Activated T-helper 17 cell treated with anti-CD3 and anti-CD28 coated beads, Interleukin-2, amount 50 U/mL, for 72 hours (primary cell): ENCODE measurements at regions not wholly inside any gene's neighbourhood (a gene's known extent, or its start where the extent isn't known, plus 50 kb on each side); places are given as distances from the start of the nearest gene placed in this dataset.
"Not testable (repeated sequence)": the region's sequence is repeated elsewhere in the genome, so short reads cannot be mapped to it uniquely, and the experiment has no call there.

Source experiments
- ATAC-seq: fragments of 150-1000 bp; cut with Tn5 transposase; replicated peaks from 2 replicates; pipeline ENCODE4 v1.10.0; 2021; ENCODE audit warnings: mild to moderate bottlenecking, moderate library complexity
- H3K27ac Mint-ChIP-seq: one replicate; pipeline ENCODE4 v1.8.0; 2022; ENCODE audit warnings: mixed read lengths
- H3K27me3 Mint-ChIP-seq: one replicate; pipeline ENCODE4 v1.8.0; 2022; ENCODE audit warnings: mixed read lengths
- H3K36me3 Mint-ChIP-seq: one replicate; pipeline ENCODE4 v1.8.0; 2022; ENCODE audit warnings: low read depth, mild to moderate bottlenecking, mixed read lengths
- H3K4me1 Mint-ChIP-seq: one replicate; pipeline ENCODE4 v1.8.0; 2022; ENCODE audit warnings: mixed read lengths
- H3K4me3 Mint-ChIP-seq: one replicate; pipeline ENCODE4 v1.8.0; 2022; ENCODE audit warnings: mild to moderate bottlenecking, mixed read lengths
- H3K9me3 Mint-ChIP-seq: one replicate; pipeline ENCODE4 v1.8.0; 2022; ENCODE audit warnings: mixed read lengths

GRCh38 chr1:224061436-224061835 lies 52.5 kb upstream of the FBXO28 start:
- no peak overlapping the region for H3K27ac Mint-ChIP-seq
- H3K9me3 Mint-ChIP-seq = no peaks in the 10 kb centered on the region
- H3K4me1 Mint-ChIP-seq = no peaks in the 10 kb centered on the region
- no peak for ATAC-seq
- H3K27me3 Mint-ChIP-seq = peaks cover 4% of the 10 kb centered on the region
- no peak overlapping the region for H3K4me3 Mint-ChIP-seq
- no peaks in the 10 kb centered on the region for H3K36me3 Mint-ChIP-seq

DNA sequence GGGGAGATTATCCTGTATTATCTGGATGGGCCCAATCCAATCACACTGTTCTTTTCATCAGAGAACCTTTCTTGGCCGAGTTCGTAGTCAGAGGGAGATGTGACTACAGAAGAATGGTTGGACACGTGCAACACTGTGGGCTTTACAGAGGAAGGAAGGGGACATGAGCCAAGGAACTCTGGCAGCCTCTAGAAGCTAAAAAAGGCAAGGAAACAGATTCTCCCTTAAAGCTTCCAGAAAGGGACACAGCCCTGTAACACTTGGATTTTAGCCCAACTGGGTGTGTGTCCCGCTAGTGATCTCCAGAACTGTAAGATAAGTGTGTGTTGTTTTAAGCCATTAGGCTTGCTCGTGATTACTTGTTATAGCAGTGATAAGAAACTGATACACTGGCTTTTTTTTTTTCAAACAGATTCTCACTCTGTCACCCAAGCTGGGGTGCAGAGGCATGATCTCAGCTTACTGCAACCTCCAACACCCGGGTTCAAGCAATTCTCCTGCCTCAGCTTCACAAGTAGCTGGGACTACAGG lies 53.9 kb upstream of the FBXO28 start:
- Mint-ChIP-seq H3K9me3 (no peaks in the 10 kb centered on the region), H3K36me3 (no peaks in the 10 kb centered on the region), H3K27me3 (peaks cover 4% of the 10 kb centered on the region), H3K4me1 (no peaks in the 10 kb centered on the region), H3K27ac (no peak overlapping the region), H3K4me3 (no peak overlapping the region)
- no peak for ATAC-seq

DNA sequence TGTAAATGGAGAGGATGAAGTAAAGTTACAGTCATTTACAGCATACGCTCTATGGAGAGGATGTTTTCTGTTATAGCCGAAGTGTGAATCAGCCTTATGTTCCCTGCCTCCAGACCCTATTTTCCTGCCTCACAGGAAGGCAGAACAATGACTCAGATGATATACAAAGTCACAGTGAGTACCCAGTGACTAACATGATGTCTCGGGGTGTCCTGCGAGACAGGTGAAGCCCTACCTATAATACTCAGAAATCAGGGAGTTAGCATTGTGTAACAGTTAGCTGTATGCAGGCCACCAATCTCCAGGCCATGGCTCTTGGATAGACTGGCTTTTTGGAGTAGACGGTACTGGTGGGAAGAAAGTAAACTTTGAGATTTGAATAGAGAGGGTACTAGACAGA lies 55.6 kb upstream of the FBXO28 start:
- no peaks in the 10 kb centered on the region for H3K9me3 Mint-ChIP-seq
- peak; percentile 19 for ATAC-seq
- H3K4me3 Mint-ChIP-seq = no peak overlapping the region
- H3K4me1 Mint-ChIP-seq = no peaks in the 10 kb centered on the region
- peaks cover 3% of the 10 kb centered on the region for H3K27me3 Mint-ChIP-seq
- H3K36me3 Mint-ChIP-seq = no peaks in the 10 kb centered on the region
- H3K27ac Mint-ChIP-seq = no peak overlapping the region

- Mint-ChIP-seq H3K27me3 (peaks cover 3% of the 10 kb centered on the region), H3K9me3 (no peaks in the 10 kb centered on the region), H3K4me1 (no peaks in the 10 kb centered on the region), H3K36me3 (no peaks in the 10 kb centered on the region), H3K4me3 (no peak overlapping the region), H3K27ac (no peak overlapping the region)
- ATAC-seq = no peak
Measured at GRCh38 chr1:224057461-224058199, 56.3 kb upstream of the FBXO28 start.

GRCh38 chr1:224054611-224055010 lies 59.3 kb upstream of the FBXO28 start:
- no peak for ATAC-seq
- Mint-ChIP-seq H3K9me3 (no peaks in the 10 kb centered on the region), H3K4me3 (no peak overlapping the region)

GRCh38 chr1:224054012-224054411 lies 59.9 kb upstream of the FBXO28 start:
- H3K27ac Mint-ChIP-seq = no peak overlapping the region
- no peaks in the 10 kb centered on the region for H3K36me3 Mint-ChIP-seq
- peaks cover 7% of the 10 kb centered on the region for H3K27me3 Mint-ChIP-seq
- H3K4me1 Mint-ChIP-seq = no peaks in the 10 kb centered on the region
- no peak overlapping the region for H3K4me3 Mint-ChIP-seq
- ATAC-seq = no peak
- H3K9me3 Mint-ChIP-seq = no peaks in the 10 kb centered on the region

More at GRCh38 chr1:224054611-224055010, 59.3 kb upstream of the FBXO28 start:
- no peaks in the 10 kb centered on the region for H3K36me3 Mint-ChIP-seq
- peaks cover 6% of the 10 kb centered on the region for H3K27me3 Mint-ChIP-seq
- no peaks in the 10 kb centered on the region for H3K4me1 Mint-ChIP-seq
- no peak overlapping the region for H3K27ac Mint-ChIP-seq

- Mint-ChIP-seq H3K36me3 (no peaks in the 10 kb centered on the region), H3K27me3 (peaks cover 7% of the 10 kb centered on the region), H3K27ac (no peak overlapping the region), H3K4me1 (no peaks in the 10 kb centered on the region), H3K9me3 (no peaks in the 10 kb centered on the region), H3K4me3 (no peak overlapping the region)
- ATAC-seq = no peak
Measured at GRCh38 chr1:224053456-224053855, 60.5 kb upstream of the FBXO28 start.

DNA sequence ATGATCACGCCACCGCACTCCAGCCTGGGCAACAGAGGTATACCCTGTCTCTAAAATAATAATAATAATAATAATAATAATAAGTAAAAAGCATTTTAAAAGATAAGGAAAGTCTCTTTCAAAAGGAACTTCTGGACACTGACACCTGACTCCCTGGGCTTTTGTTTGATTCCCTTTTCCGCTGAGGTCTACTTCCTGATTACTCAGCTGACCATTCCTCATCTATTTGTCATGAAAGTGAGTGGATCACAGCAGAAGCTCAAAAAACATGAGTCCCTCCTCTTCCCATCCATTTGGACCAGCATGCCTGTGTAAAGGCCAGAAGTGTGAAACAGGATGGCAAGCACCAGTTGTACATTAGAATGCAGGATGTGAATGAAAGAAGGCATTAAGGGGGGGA lies 61.1 kb upstream of the FBXO28 start:
- Mint-ChIP-seq H3K4me1 (no peaks in the 10 kb centered on the region), H3K27me3 (peaks cover 10% of the 10 kb centered on the region), H3K36me3 (no peaks in the 10 kb centered on the region), H3K4me3 (no peak overlapping the region), H3K9me3 (no peaks in the 10 kb centered on the region), H3K27ac (no peak overlapping the region)
- no peak for ATAC-seq

- H3K9me3 Mint-ChIP-seq, H3K36me3 Mint-ChIP-seq, H3K4me1 Mint-ChIP-seq, H3K27ac Mint-ChIP-seq, H3K4me3 Mint-ChIP-seq, ATAC-seq: not testable (repeated sequence)
- peaks cover 11% of the 10 kb centered on the region for H3K27me3 Mint-ChIP-seq
Measured at GRCh38 chr1:224051782-224052181, 62.1 kb upstream of the FBXO28 start.

- H3K27ac Mint-ChIP-seq = no peak overlapping the region
- H3K36me3 Mint-ChIP-seq = no peaks in the 10 kb centered on the region
- H3K9me3 Mint-ChIP-seq = no peaks in the 10 kb centered on the region
- H3K4me3 Mint-ChIP-seq = no peak overlapping the region
- H3K27me3 Mint-ChIP-seq = peaks cover 11% of the 10 kb centered on the region
- H3K4me1 Mint-ChIP-seq = no peaks in the 10 kb centered on the region
- ATAC-seq = no peak
Measured at GRCh38 chr1:224051086-224051406, 62.9 kb upstream of the FBXO28 start.

DNA sequence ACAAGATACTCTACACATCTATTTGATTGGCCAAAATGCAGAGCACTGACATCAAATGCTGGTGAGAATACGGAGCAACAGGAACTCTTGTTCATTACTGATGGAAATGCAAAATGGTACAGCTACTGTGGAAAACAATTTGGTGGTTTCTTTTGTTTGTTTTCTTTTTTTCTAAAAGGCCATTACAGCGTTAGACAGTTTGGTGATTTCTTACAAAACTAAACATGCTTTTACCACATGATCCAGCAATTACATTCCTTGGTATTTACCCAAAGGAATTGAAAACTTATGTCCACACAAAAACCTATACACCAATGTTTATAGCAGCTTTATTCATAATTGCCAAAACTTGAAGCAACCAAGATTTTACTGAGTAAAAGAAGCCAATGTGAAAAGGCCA lies 66.4 kb upstream of the FBXO28 start:
- H3K36me3 Mint-ChIP-seq = no peaks in the 10 kb centered on the region
- no peak overlapping the region for H3K4me3 Mint-ChIP-seq
- no peak overlapping the region for H3K27ac Mint-ChIP-seq
- no peak for ATAC-seq
- H3K4me1 Mint-ChIP-seq = no peaks in the 10 kb centered on the region
- H3K27me3 Mint-ChIP-seq = peaks cover 11% of the 10 kb centered on the region
- no peaks in the 10 kb centered on the region for H3K9me3 Mint-ChIP-seq

DNA sequence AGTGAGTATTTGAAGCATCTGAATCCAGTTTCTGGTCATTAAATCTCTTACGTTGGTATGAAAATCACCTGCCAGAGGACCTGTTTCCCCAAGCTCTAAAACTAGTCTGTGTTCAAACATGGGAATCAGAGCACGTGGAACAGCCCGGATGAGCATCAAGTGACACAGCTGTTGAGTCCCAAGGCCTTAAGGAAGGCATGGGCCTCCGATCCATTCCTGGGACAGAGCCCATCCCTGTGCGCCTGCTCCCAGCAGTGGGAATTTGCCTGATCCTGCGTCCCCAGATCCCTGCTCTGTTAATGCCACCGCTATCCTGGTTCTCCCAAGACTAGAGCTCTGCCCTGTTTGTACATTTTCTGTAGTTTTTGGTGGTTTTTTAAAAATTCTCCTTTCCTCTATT lies 68.4 kb upstream of the FBXO28 start:
- Mint-ChIP-seq H3K27me3 (peaks cover 18% of the 10 kb centered on the region), H3K27ac (no peak overlapping the region), H3K4me1 (no peaks in the 10 kb centered on the region), H3K4me3 (no peak overlapping the region), H3K36me3 (no peaks in the 10 kb centered on the region), H3K9me3 (no peaks in the 10 kb centered on the region)
- ATAC-seq = no peak

DNA sequence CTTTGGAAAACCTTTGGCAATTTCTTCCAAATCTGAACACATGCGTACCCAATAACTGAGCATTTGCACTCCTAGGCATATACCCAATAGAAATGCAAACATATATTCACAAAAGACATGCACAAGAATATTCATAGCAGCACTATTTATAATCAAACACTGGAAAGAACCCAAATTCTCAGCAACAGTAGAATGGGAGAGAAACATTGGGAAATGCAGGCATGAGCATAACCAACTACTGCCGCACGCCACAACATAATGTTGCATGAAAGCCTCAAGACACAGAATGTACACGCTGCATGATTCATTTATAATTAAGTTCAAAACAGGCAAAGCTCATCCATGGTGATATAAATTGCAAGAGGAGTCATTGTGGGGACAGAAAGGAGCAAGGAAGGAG lies 69.5 kb upstream of the FBXO28 start:
- Mint-ChIP-seq H3K27ac (no peak overlapping the region), H3K36me3 (no peaks in the 10 kb centered on the region), H3K4me3 (no peak overlapping the region), H3K9me3 (no peaks in the 10 kb centered on the region), H3K27me3 (peaks cover 19% of the 10 kb centered on the region), H3K4me1 (no peaks in the 10 kb centered on the region)
- no peak for ATAC-seq

DNA sequence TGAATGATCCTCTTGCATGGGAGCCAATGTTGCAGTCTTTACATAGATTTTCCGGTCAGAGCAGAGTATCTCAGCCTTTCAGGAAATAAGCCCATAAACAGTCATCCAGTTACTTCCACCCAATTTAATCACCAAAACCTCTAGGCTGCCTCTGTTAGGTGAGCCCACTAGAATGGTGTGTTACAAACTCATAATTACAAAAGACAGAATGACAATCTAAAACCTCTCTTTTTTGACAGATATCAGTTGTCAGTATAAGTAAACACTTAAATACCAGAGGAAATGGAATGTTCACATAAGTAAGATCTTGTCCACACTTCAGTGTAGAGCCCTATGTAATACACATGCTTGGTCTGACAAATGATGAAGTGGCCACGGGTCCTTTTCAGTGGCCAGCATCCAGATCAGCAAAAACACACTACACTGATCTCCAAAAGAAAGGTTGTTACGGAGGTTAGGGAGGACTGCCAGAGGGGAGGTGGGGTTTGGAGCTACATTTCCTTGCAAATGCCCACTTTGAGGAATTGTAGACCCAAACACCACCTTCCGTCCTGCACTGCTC lies 71.3 kb upstream of the FBXO28 start:
- no peak overlapping the region for H3K27ac Mint-ChIP-seq

DNA sequence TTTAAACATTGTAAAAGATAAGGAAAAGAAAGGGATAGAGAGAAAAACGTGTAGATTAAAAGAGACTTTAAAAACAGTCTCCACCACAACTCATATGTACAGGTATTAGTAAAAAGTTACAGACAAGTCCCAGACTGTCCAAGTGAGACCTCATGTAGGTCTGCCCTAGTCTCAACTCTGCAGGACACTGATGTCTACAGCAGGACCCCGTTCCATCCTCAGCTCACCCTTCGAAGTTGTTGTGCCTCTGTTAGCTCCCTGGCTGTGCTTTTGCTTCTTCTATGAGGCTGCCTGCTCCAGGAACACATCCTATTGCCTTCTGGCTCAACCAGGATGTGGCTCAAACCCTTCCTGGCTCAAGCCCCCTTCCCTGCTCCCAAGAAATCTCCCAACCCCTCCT lies 72.9 kb upstream of the FBXO28 start:
- Mint-ChIP-seq H3K27ac (no peak overlapping the region), H3K36me3 (no peaks in the 10 kb centered on the region), H3K27me3 (peaks cover 19% of the 10 kb centered on the region), H3K4me3 (no peak overlapping the region), H3K9me3 (no peaks in the 10 kb centered on the region), H3K4me1 (no peaks in the 10 kb centered on the region)
- ATAC-seq = no peak

More for the DNA sequence above, 71.3 kb upstream of the FBXO28 start:
- peak; percentile 75 for ATAC-seq
- H3K27me3 Mint-ChIP-seq = peaks cover 16% of the 10 kb centered on the region
- no peaks in the 10 kb centered on the region for H3K9me3 Mint-ChIP-seq
- H3K4me1 Mint-ChIP-seq = no peaks in the 10 kb centered on the region
- no peaks in the 10 kb centered on the region for H3K36me3 Mint-ChIP-seq
- H3K4me3 Mint-ChIP-seq = no peak overlapping the region
